ENCODE measurements at regions not wholly inside any gene's neighbourhood (a gene's known extent, or its start where the extent isn't known, plus 50 kb on each side); places are given as distances from the start of the nearest gene placed in this dataset.

DNA sequence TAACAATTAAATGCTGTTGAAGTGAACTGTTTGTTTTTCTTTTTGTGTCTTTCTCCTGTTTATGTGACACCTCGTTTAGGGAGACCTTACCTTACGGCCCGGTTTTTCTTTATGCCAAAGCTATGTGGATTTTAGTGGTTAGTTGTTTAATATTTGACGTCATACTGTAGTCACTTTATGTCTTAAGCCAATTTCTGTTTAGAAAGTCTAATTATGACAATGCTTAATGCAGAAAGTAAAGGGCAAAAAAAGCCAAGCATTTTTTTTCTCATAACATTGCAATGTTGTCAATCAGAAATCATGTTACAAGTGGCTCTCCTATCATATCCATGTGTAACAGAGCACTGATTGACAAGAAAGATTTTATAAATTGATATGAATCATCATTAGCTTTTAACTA lies 442.5 kb upstream of the ARRDC3 start:
- CTCF ChIA-PET, result interaction anchor here (0.6 kb wide), 1 partner anchor 67 kb away, joined by 3 read pairs; no protein-coding TSS in a partner anchor
- Mint-ChIP-seq H3K4me3 (no peak overlapping the region), H3K4me1 (ENCODE audit: low read depth) (no peaks in the 10 kb centered on the region), H3K27me3 (no peaks in the 10 kb centered on the region), H3K9me3 (no peaks in the 10 kb centered on the region), H3K27ac (no peak overlapping the region), H3K36me3 (ENCODE audit: low read depth) (no peaks in the 10 kb centered on the region)
- POLR2A ChIA-PET, result no interaction called here
- TF ChIP-seq, protein P1, sequence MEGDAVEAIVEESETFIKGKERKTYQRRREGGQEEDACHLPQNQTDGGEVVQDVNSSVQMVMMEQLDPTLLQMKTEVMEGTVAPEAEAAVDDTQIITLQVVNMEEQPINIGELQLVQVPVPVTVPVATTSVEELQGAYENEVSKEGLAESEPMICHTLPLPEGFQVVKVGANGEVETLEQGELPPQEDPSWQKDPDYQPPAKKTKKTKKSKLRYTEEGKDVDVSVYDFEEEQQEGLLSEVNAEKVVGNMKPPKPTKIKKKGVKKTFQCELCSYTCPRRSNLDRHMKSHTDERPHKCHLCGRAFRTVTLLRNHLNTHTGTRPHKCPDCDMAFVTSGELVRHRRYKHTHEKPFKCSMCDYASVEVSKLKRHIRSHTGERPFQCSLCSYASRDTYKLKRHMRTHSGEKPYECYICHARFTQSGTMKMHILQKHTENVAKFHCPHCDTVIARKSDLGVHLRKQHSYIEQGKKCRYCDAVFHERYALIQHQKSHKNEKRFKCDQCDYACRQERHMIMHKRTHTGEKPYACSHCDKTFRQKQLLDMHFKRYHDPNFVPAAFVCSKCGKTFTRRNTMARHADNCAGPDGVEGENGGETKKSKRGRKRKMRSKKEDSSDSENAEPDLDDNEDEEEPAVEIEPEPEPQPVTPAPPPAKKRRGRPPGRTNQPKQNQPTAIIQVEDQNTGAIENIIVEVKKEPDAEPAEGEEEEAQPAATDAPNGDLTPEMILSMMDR (IDR thresholded peaks at IDR 0.05), result no peak
- ATAC-seq (no peak), DNase-seq (no peak)
- intact Hi-C loops (cut with micrococcal nuclease), result no loop called here

DNA sequence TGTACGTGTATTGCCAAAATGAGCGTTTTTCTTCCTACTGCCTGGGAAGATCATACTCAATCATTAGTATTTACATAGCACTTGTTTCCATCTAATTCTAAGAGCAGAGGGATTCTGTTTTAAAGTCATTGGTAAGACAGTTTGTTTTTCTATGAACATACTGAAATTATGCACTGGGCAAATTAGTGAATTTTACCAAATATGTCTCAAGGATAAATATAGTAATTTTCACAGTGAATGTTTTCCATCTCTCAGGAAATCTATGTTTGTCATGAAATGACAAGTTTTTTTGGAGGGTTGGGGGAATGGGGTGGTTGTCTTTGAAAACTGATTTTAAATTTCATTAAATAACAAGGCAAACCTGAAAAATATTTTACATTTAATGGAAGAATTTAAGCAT lies 441.3 kb upstream of the ARRDC3 start:
- Mint-ChIP-seq H3K9me3 (no peaks in the 10 kb centered on the region), H3K27ac (no peak overlapping the region), H3K4me1 (ENCODE audit: low read depth) (no peaks in the 10 kb centered on the region), H3K4me3 (no peak overlapping the region), H3K36me3 (ENCODE audit: low read depth) (no peaks in the 10 kb centered on the region), H3K27me3 (no peaks in the 10 kb centered on the region)
- ATAC-seq (no peak), DNase-seq (no peak)
- ChIA-PET CTCF (no interaction called here), POLR2A (no interaction called here)
- intact Hi-C loops (cut with micrococcal nuclease), result no loop called here
- TF ChIP-seq, protein P1 (IDR thresholded peaks at IDR 0.05), result no peak

DNA sequence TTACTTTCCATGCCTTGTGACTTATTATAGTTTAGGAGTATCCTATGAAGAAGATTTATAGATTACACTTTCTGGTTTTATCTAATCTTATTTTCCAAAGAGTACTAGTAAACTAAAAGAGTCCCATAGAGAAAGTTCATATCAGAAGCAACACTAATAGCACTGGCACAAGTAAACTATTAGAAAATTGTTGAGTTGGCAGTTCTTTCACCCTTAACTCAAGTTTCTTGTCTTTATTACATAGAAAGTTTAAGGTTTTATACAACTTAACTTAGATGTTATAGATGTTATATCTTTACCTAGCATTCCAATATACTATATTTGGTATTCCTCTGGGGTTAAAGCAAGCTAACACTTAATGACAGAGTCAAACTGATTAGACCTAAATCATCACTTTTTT lies 437.8 kb upstream of the ARRDC3 start:
- no peak for ATAC-seq
- H3K4me1 Mint-ChIP-seq (ENCODE audit: low read depth), result no peaks in the 10 kb centered on the region
- intact Hi-C loops (cut with micrococcal nuclease), result no loop called here

DNA sequence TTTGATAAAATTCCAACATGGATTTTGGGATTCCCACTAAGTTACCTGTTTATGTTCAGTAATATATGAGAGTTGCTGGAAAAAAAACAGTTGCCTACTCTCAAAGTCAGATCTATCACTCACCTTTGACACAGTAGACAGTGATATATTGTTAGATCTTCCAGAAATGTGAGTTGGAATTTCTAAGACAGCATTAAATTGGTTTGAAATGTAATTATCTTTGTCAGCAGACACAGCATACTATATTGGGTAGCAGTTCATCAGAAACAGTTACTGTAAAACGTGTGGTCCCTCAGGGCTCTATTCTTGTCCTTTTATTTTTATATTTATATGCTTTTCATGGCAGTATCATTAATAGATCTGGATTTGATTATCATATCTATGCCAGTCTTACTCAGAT lies 433.6 kb upstream of the ARRDC3 start:
- Mint-ChIP-seq H3K27ac (no peak overlapping the region), H3K27me3 (no peaks in the 10 kb centered on the region), H3K9me3 (no peaks in the 10 kb centered on the region), H3K36me3 (ENCODE audit: low read depth) (no peaks in the 10 kb centered on the region), H3K4me1 (ENCODE audit: low read depth) (no peaks in the 10 kb centered on the region), H3K4me3 (no peak overlapping the region)
- TF ChIP-seq, protein P1 (IDR thresholded peaks at IDR 0.05), result no peak
- intact Hi-C loops (cut with micrococcal nuclease), result no loop called here
- POLR2A ChIA-PET, result no interaction called here
- ATAC-seq (no peak), DNase-seq (no peak)
- CTCF ChIA-PET, result no interaction called here

More for the DNA sequence above, 437.8 kb upstream of the ARRDC3 start:
- DNase-seq, result no peak
- CTCF ChIA-PET, result no interaction called here
- Mint-ChIP-seq H3K27me3 (no peaks in the 10 kb centered on the region), H3K4me3 (no peak overlapping the region), H3K36me3 (ENCODE audit: low read depth) (no peaks in the 10 kb centered on the region), H3K27ac (no peak overlapping the region), H3K9me3 (no peaks in the 10 kb centered on the region)
- POLR2A ChIA-PET, result no interaction called here
- TF ChIP-seq, protein P1 (IDR thresholded peaks at IDR 0.05), result no peak

DNA sequence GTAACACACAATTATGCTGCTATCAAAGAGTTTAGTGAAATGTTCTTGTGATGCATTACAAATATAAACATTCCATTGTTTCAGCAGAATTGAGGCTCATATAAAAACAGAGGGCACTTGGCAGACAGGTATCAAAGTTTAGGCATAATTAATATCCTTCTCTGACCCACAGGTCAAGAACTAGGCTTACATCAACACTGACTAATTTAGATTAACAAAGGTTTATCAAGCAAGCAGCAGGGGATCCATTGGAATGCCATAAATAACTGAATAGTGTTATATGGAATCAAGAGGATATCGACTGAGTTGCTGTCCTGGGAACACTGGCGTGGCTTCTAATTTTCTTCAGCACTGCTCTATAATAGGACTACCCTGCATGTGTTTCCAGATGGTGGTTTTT lies 414.5 kb upstream of the ARRDC3 start:
- Mint-ChIP-seq H3K4me1 (ENCODE audit: low read depth) (no peaks in the 10 kb centered on the region), H3K4me3 (no peak overlapping the region), H3K36me3 (ENCODE audit: low read depth) (no peaks in the 10 kb centered on the region), H3K27me3 (no peaks in the 10 kb centered on the region), H3K27ac (no peak overlapping the region), H3K9me3 (peaks cover 11% of the 10 kb centered on the region)
- ChIA-PET POLR2A (no interaction called here), CTCF (no interaction called here)
- no peak for ATAC-seq
- TF ChIP-seq, protein P1 (IDR thresholded peaks at IDR 0.05), result no peak
- intact Hi-C loops (cut with micrococcal nuclease), result no loop called here
- no peak for DNase-seq

All from activated CD8-positive, alpha-beta T cell treated with anti-CD3 and anti-CD28 coated beads for 36 hours (primary cell).